ENCODE measurements at regions not wholly inside any gene's neighbourhood (a gene's known extent, or its start where the extent isn't known, plus 50 kb on each side); places are given as distances from the start of the nearest gene placed in this dataset.
"Not testable (repeated sequence)": the region's sequence is repeated elsewhere in the genome, so short reads cannot be mapped to it uniquely, and the experiment has no call there.

DNA sequence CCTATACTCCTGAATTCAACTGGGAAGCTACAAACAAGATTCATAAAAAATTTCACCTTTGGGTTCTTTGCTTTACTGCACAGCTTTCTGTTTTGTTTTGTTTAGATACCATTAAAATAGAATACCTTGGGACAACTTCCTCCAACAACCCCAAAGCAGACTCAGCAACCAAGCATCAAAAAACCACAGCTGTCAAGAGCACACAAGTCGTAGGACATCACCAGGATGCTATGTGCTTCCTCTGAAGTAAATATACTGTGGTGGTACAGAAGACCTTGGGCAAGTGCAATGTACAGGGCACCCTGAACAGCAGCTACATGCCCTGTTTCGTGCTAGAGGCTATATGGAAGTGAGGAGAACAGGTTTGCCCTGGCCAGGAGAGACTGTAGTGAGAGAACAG, 359.3 kb downstream of the BCL11B start:
- Histone ChIP-seq H3K27me3 (ENCODE audit: control insufficient read depth in 3 of 3, insufficient read depth in 3 of 3, low read length in 3 of 3) (peaks cover 5 to 25% (median 17%) of the 10 kb centered on the region in 3 donors), H3K9ac (ENCODE audit: low read depth in 1 of 3, low read length in 3 of 3) (no peak overlapping the region), H3K36me3 (ENCODE audit: control insufficient read depth in 3 of 3, insufficient read depth in 3 of 3, low read length in 3 of 3) (no peaks in the 10 kb centered on the region), H3K9me3 (ENCODE audit: control insufficient read depth in 3 of 3, low read length in 3 of 3) (no peaks in the 10 kb centered on the region), H3K4me3 (ENCODE audit: low read length in 3 of 3) (no peak overlapping the region), H3K27ac (ENCODE audit: low read depth, low read length) (no peak overlapping the region), H3K4me1 (ENCODE audit: control insufficient read depth in 3 of 3, insufficient read depth in 3 of 3, low read length in 3 of 3) (no peaks in the 10 kb centered on the region)

DNA sequence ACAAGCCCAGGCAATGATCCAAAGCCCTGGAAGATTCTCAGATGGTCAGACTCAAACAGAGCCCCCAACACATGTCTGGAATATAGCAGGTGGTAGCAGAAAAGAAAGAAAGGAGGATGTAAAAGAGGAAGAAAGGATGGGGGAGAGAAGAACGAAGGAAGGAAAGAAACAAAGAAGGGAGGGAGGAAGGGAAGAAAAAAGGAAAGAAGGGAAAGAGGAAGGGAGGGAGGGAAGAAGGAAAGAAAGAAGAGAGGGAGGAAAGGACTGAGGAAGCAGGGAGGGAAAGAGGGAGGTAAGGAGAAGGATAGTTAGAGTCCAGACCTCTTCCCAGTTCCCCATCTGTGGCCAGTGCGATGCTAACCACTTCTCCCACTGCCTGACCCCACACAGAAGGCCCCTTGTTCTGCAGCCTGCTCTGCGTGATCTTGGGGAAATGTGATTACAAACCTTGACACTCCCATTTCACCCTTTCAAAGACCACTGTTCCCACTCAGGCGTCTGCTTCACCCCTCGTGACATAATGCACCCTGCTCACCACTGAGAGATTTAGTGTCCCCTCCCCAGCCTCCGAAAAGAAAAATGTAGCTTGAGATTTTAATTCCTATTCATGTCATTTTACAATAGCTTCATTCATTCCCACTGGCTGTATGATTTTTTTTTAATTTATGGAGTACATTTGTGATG, 357.9 kb downstream of the BCL11B start:
- Histone ChIP-seq H3K9me3 (ENCODE audit: control insufficient read depth in 3 of 3, low read length in 3 of 3) (no peaks in the 10 kb centered on the region), H3K9ac (ENCODE audit: low read depth in 1 of 3, low read length in 3 of 3) (no peak overlapping the region), H3K27ac (ENCODE audit: low read depth, low read length) (no peak overlapping the region), H3K27me3 (ENCODE audit: control insufficient read depth in 3 of 3, insufficient read depth in 3 of 3, low read length in 3 of 3) (peaks cover 0 to 14% (median 10%) of the 10 kb centered on the region in 3 donors), H3K4me1 (ENCODE audit: control insufficient read depth in 3 of 3, insufficient read depth in 3 of 3, low read length in 3 of 3) (no peaks in the 10 kb centered on the region), H3K36me3 (ENCODE audit: control insufficient read depth in 3 of 3, insufficient read depth in 3 of 3, low read length in 3 of 3) (no peaks in the 10 kb centered on the region), H3K4me3 (ENCODE audit: low read length in 3 of 3) (no peak overlapping the region)

DNA sequence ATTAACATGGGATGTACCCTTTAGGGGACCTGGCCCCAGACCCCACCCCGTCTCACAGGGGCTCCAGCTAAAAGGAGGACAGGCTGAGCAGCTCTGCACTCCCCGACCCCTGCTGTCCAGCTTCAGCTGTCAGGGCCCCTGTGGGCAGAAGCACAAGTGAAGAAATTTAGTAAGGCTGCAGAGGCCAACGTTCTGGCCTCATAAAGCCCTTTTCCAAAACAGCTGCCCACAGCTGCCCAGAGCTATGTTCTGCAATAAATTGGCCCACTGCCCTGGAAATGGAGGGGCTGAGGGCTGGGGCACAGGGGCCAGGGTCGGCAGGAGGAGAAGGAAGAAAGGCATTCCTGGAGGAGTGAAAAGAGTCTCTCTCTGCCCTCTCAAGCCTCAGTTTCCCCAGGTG, 357.1 kb downstream of the BCL11B start:
- H3K9me3 ChIP-seq (ENCODE audit: control insufficient read depth in 3 of 3, low read length in 3 of 3), result no peaks in the 10 kb centered on the region
- H3K36me3 ChIP-seq (ENCODE audit: control insufficient read depth in 3 of 3, insufficient read depth in 3 of 3, low read length in 3 of 3), result no peaks in the 10 kb centered on the region
- no peak overlapping the region for H3K4me3 ChIP-seq (ENCODE audit: low read length in 3 of 3)
- no peaks in the 10 kb centered on the region for H3K4me1 ChIP-seq (ENCODE audit: control insufficient read depth in 3 of 3, insufficient read depth in 3 of 3, low read length in 3 of 3)
- no peak overlapping the region for H3K9ac ChIP-seq (ENCODE audit: low read depth in 1 of 3, low read length in 3 of 3)
- peaks cover 0 to 10% (median 9%) of the 10 kb centered on the region in 3 donors for H3K27me3 ChIP-seq (ENCODE audit: control insufficient read depth in 3 of 3, insufficient read depth in 3 of 3, low read length in 3 of 3)
- no peak overlapping the region for H3K27ac ChIP-seq (ENCODE audit: low read depth, low read length)

DNA sequence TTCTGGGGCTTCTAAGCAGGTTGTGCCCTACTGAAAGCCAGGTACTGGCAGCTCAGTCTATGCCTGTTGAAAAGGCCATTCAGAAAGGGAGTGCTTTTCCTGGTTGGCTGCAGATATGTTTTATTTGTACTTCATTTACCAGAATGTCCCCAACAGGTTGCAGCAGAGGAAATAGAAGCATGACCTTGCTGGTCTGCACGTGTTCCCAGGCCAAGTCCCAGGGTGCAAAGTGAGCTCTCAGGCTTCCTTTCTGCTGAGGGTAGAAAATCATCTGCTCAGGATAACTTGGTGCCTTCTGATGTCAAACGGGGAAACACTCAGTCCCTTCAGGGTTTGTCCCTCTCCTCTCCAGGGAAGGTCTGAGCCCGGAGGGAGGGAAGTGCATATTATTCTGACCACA, 356.4 kb downstream of the BCL11B start:
- no peaks in the 10 kb centered on the region for H3K9me3 ChIP-seq (ENCODE audit: control insufficient read depth in 3 of 3, low read length in 3 of 3)
- H3K4me1 ChIP-seq (ENCODE audit: control insufficient read depth in 3 of 3, insufficient read depth in 3 of 3, low read length in 3 of 3), result no peaks in the 10 kb centered on the region

DNA sequence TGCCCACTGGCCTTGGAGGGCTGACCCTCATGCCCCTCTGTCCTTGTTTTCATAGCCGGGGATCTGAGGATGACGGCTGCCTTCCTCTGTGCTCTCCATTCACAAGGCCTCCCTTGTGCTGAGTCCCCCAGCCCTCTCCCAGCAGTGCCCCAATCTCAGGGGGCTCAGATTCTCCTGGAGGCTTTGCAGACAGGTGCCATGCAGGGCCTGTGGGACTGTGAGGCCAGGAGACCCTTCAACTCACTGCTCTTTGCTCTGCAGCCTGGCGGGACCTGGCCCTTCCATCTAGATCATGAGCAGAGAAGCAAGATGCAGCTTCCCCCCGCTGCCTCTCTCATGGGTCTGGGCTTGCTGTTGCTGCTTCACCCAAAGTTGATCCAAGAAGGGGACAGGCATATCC, 356.0 kb downstream of the BCL11B start:
- H3K27ac ChIP-seq (ENCODE audit: low read depth, low read length), result no peak overlapping the region
- H3K4me3 ChIP-seq (ENCODE audit: low read length in 3 of 3), result no peak overlapping the region
- H3K9ac ChIP-seq (ENCODE audit: low read depth in 1 of 3, low read length in 3 of 3), result no peak overlapping the region
- H3K4me1 ChIP-seq (ENCODE audit: control insufficient read depth in 3 of 3, insufficient read depth in 3 of 3, low read length in 3 of 3), result no peaks in the 10 kb centered on the region
- no peaks in the 10 kb centered on the region for H3K9me3 ChIP-seq (ENCODE audit: control insufficient read depth in 3 of 3, low read length in 3 of 3)
- no peaks in the 10 kb centered on the region for H3K36me3 ChIP-seq (ENCODE audit: control insufficient read depth in 3 of 3, insufficient read depth in 3 of 3, low read length in 3 of 3)
- H3K27me3 ChIP-seq (ENCODE audit: control insufficient read depth in 3 of 3, insufficient read depth in 3 of 3, low read length in 3 of 3), result peaks cover 0 to 9% (median 7%) of the 10 kb centered on the region in 3 donors

More for the DNA sequence above, 356.4 kb downstream of the BCL11B start:
- no peak overlapping the region for H3K4me3 ChIP-seq (ENCODE audit: low read length in 3 of 3)
- H3K9ac ChIP-seq (ENCODE audit: low read depth in 1 of 3, low read length in 3 of 3), result no peak overlapping the region
- peaks cover 0 to 10% (median 9%) of the 10 kb centered on the region in 3 donors for H3K27me3 ChIP-seq (ENCODE audit: control insufficient read depth in 3 of 3, insufficient read depth in 3 of 3, low read length in 3 of 3)
- no peak overlapping the region for H3K27ac ChIP-seq (ENCODE audit: low read depth, low read length)
- H3K36me3 ChIP-seq (ENCODE audit: control insufficient read depth in 3 of 3, insufficient read depth in 3 of 3, low read length in 3 of 3), result no peaks in the 10 kb centered on the region

DNA sequence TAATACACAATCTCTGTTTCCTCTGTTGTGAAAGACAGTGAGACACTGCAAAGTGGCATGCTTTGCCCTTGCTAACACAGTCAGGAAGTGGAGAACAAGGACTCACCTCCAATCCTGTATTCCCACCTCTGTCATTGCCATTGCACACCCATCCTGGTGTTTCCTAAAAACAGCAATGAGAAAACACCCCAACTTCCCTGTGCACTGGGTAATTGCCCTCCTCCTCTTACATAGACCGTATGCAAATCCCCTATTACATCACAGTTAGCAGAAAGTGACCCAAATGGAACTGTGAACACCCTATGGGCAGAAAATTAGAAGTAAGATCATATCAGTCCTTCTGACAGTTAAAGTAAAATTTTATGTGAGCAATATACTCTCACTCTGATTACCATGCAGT, 355.5 kb downstream of the BCL11B start:
- H3K9me3 ChIP-seq (ENCODE audit: control insufficient read depth in 3 of 3, low read length in 3 of 3), result no peaks in the 10 kb centered on the region
- no peak overlapping the region for H3K27ac ChIP-seq (ENCODE audit: low read depth, low read length)
- H3K4me3 ChIP-seq (ENCODE audit: low read length in 3 of 3), result no peak overlapping the region
- no peaks in the 10 kb centered on the region for H3K4me1 ChIP-seq (ENCODE audit: control insufficient read depth in 3 of 3, insufficient read depth in 3 of 3, low read length in 3 of 3)
- peaks cover 0 to 7% (median 4%) of the 10 kb centered on the region in 3 donors for H3K27me3 ChIP-seq (ENCODE audit: control insufficient read depth in 3 of 3, insufficient read depth in 3 of 3, low read length in 3 of 3)
- no peaks in the 10 kb centered on the region for H3K36me3 ChIP-seq (ENCODE audit: control insufficient read depth in 3 of 3, insufficient read depth in 3 of 3, low read length in 3 of 3)
- H3K9ac ChIP-seq (ENCODE audit: low read depth in 1 of 3, low read length in 3 of 3), result no peak overlapping the region

DNA sequence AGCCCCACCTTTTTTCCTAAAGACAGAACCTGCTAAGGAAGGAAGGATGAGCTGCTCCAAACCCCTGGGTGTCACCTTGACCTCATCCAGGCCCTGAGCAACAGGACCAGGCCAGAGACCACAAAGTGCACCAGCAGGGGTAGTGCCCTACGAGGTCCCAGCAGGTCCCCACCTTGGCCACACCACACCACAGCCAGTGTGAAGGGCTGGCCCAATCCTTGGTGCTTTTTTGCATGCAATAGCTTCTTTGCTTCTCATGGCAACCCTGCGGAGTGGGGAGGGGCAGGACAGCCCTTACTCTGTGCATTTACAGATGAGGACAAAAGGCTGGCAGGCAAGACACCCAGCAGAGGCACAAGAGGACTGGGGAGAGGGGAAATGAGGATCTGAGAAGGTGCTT, 352.6 kb downstream of the BCL11B start:
- no peak overlapping the region for H3K27ac ChIP-seq (ENCODE audit: low read depth, low read length)
- H3K4me1 ChIP-seq (ENCODE audit: control insufficient read depth in 3 of 3, insufficient read depth in 3 of 3, low read length in 3 of 3), result no peaks in the 10 kb centered on the region
- H3K9me3 ChIP-seq (ENCODE audit: control insufficient read depth in 3 of 3, low read length in 3 of 3), result peaks cover 0 to 4% (median 0%) of the 10 kb centered on the region in 3 donors
- no peak overlapping the region for H3K4me3 ChIP-seq (ENCODE audit: low read length in 3 of 3)
- H3K27me3 ChIP-seq (ENCODE audit: control insufficient read depth in 3 of 3, insufficient read depth in 3 of 3, low read length in 3 of 3), result peaks cover 0 to 7% (median 4%) of the 10 kb centered on the region in 3 donors
- H3K9ac ChIP-seq (ENCODE audit: low read depth in 1 of 3, low read length in 3 of 3), result no peak overlapping the region
- H3K36me3 ChIP-seq (ENCODE audit: control insufficient read depth in 3 of 3, insufficient read depth in 3 of 3, low read length in 3 of 3), result no peaks in the 10 kb centered on the region

DNA sequence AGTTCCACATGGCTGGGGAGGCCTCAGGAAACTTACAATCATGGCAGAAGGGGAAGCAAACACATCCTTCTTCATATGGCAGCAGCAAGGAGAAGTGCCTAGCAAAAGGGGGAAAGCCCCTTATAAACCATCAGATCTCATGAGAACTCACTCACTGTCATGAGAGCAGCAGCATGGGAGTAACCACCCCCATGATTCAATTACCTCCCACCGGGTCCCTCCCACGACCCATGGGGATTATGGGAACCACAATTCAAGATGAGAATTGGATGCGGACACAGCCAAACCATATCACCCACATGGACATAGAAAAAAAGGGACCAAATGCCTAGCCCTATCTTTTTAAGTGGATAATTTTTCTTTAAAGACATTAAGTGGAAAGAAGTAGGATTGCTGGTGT, 350.7 kb downstream of the BCL11B start:
- not testable (repeated sequence) for H3K27ac ChIP-seq (ENCODE audit: low read depth, low read length); H3K9me3 ChIP-seq (ENCODE audit: control insufficient read depth in 3 of 3, low read length in 3 of 3); H3K36me3 ChIP-seq (ENCODE audit: control insufficient read depth in 3 of 3, insufficient read depth in 3 of 3, low read length in 3 of 3); H3K4me3 ChIP-seq (ENCODE audit: low read length in 3 of 3); H3K4me1 ChIP-seq (ENCODE audit: control insufficient read depth in 3 of 3, insufficient read depth in 3 of 3, low read length in 3 of 3); H3K27me3 ChIP-seq (ENCODE audit: control insufficient read depth in 3 of 3, insufficient read depth in 3 of 3, low read length in 3 of 3); H3K9ac ChIP-seq (ENCODE audit: low read depth in 1 of 3, low read length in 3 of 3)

DNA sequence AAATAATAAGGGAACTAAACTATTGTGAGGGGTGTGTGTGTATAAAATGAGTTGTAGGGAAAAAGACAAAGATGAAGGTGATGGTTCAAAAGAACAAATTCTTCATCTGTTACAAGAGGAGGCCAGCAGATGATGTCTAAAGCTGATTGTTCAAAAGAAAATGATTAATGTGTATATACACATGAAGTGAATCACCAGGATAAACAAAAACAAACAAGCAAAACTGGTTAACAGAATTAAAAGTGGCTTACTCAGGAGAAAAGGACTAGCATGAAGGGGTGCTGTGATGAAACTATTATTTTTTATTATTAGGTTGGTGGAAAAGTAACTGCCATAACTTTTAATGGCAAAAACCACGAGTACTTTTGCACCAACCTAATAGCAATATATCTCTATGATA, 348.4 kb downstream of the BCL11B start:
- no peaks in the 10 kb centered on the region for H3K27me3 ChIP-seq (ENCODE audit: control insufficient read depth in 3 of 3, insufficient read depth in 3 of 3, low read length in 3 of 3)
- no peak overlapping the region for H3K27ac ChIP-seq (ENCODE audit: low read depth, low read length)
- no peak overlapping the region for H3K4me3 ChIP-seq (ENCODE audit: low read length in 3 of 3)
- no peaks in the 10 kb centered on the region for H3K36me3 ChIP-seq (ENCODE audit: control insufficient read depth in 3 of 3, insufficient read depth in 3 of 3, low read length in 3 of 3)
- H3K4me1 ChIP-seq (ENCODE audit: control insufficient read depth in 3 of 3, insufficient read depth in 3 of 3, low read length in 3 of 3), result no peaks in the 10 kb centered on the region
- H3K9me3 ChIP-seq (ENCODE audit: control insufficient read depth in 3 of 3, low read length in 3 of 3), result peaks cover 0 to 4% (median 0%) of the 10 kb centered on the region in 3 donors
- no peak overlapping the region for H3K9ac ChIP-seq (ENCODE audit: low read depth in 1 of 3, low read length in 3 of 3)

DNA sequence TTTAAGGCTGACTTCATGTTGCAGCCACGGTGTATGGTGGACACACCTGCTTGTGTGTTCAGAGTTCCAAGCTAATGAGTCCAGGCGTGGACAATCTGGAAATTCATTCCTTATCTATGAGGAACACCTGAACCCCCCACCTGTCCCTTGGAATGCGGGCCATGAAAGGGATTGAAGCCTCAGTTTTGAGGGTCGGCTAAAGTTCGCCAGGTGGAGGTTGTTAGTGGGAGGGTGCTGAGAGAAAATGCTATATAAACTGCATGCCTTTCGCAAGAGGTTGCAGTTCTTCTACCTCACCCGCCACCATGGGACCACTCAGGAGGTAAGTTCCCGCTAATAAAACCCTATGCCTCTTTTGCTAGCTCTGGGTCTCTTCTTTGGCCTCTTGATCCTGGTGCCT, 348.0 kb downstream of the BCL11B start:
- Histone ChIP-seq H3K27me3 (ENCODE audit: control insufficient read depth in 3 of 3, insufficient read depth in 3 of 3, low read length in 3 of 3) (no peaks in the 10 kb centered on the region), H3K4me3 (ENCODE audit: low read length in 3 of 3) (no peak overlapping the region), H3K9me3 (ENCODE audit: control insufficient read depth in 3 of 3, low read length in 3 of 3) (peaks cover 0 to 4% (median 0%) of the 10 kb centered on the region in 3 donors), H3K36me3 (ENCODE audit: control insufficient read depth in 3 of 3, insufficient read depth in 3 of 3, low read length in 3 of 3) (no peaks in the 10 kb centered on the region), H3K27ac (ENCODE audit: low read depth, low read length) (no peak overlapping the region), H3K4me1 (ENCODE audit: control insufficient read depth in 3 of 3, insufficient read depth in 3 of 3, low read length in 3 of 3) (no peaks in the 10 kb centered on the region), H3K9ac (ENCODE audit: low read depth in 1 of 3, low read length in 3 of 3) (no peak overlapping the region)

Measured in skeletal muscle tissue (tissue), 3 donors.